ENCODE measurements at regions not wholly inside any gene's neighbourhood (a gene's known extent, or its start where the extent isn't known, plus 50 kb on each side); places are given as distances from the start of the nearest gene placed in this dataset.

DNA sequence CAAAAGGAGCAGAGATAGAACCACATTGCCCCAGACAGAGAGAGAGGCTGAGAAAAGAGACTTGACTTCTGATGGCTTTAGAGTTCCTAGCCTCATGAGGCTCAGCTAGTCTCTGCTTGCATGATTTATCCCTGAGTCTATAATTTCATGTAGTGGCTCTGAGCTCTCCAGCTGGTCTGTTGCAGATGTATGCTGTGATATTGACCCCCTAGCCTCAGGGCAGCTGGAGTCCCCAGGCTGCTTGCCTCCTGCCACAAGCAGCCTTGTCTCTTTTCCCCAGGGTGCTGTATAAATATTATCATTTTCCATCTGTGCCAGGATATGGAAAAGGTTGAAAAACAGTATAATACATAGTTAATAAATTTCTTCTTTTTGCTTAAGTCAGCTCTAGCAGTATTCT is 467.6 kb upstream of the CWC22 start:
- no peak for TF ChIP-seq EZH2 (IDR thresholded peaks at IDR 0.05; ENCODE audit: insufficient read depth, poor library complexity, severe bottlenecking)
- TF ChIP-seq EZH2phosphoT487 (IDR thresholded peaks at IDR 0.05; ENCODE audit: insufficient read depth, low read depth): no peak
